GM23248 (cell line): ENCODE measurements at regions not wholly inside any gene's neighbourhood (a gene's known extent, or its start where the extent isn't known, plus 50 kb on each side); places are given as distances from the start of the nearest gene placed in this dataset.

ENCODE experiments used
- DNase-seq: peaks from one replicate; pipeline ENCODE4 v3.0.0-alpha.2; 2015
- H2AFZ ChIP-seq: fragments of 200-600 bp; sonication (generic); 2 replicates; pipeline ENCODE4 v1.6.1; 2016; ENCODE audit warnings: antibody characterized with exemption
- H3F3A ChIP-seq: fragments of 200-600 bp; sonication (generic); 2 replicates; pipeline ENCODE4 v1.6.1; 2016; ENCODE audit warnings: mild to moderate bottlenecking, antibody characterized with exemption, mixed run types; ENCODE audit not compliant: insufficient read depth
- H3K27ac ChIP-seq: fragments of 200-600 bp; sonication (generic); 2 replicates; pipeline ENCODE4 v1.5.1; 2016; ENCODE audit warnings: mild to moderate bottlenecking
- H3K27me3 ChIP-seq: fragments of 200-600 bp; sonication (generic); replicated peaks from 2 replicates; pipeline ENCODE4 v1.6.1; 2016; ENCODE audit warnings: mild to moderate bottlenecking; ENCODE audit not compliant: insufficient read depth
- H3K36me3 ChIP-seq: fragments of 200-600 bp; sonication (generic); 2 replicates; pipeline ENCODE4 v1.6.1; 2016; ENCODE audit warnings: low read depth, mild to moderate bottlenecking
- H3K4me1 ChIP-seq: fragments of 200-600 bp; sonication (generic); 2 replicates; pipeline ENCODE4 v1.6.1; 2016; ENCODE audit warnings: mild to moderate bottlenecking; ENCODE audit not compliant: insufficient read depth
- H3K4me2 ChIP-seq: fragments of 200-600 bp; sonication (generic); one replicate; pipeline ENCODE4 v1.6.1; 2016; ENCODE audit warnings: mild to moderate bottlenecking; ENCODE audit not compliant: unreplicated experiment
- H3K4me3 ChIP-seq: fragments of 200-600 bp; sonication (generic); 2 replicates; pipeline ENCODE4 v1.5.1; 2016; ENCODE audit warnings: mild to moderate bottlenecking
- H3K79me2 ChIP-seq: fragments of 200-600 bp; sonication (generic); 2 replicates; pipeline ENCODE4 v1.6.1; 2016; ENCODE audit warnings: mild to moderate bottlenecking; ENCODE audit not compliant: insufficient read depth
- H3K9ac ChIP-seq: fragments of 200-600 bp; sonication (generic); 2 replicates; pipeline ENCODE4 v1.6.1; 2016; ENCODE audit warnings: mild to moderate bottlenecking
- H3K9me2 ChIP-seq: fragments of 200-600 bp; sonication (generic); 2 replicates; pipeline ENCODE4 v1.6.1; 2016; ENCODE audit warnings: mixed run types, mild to moderate bottlenecking, moderate library complexity; ENCODE audit not compliant: insufficient read depth
- H3K9me3 ChIP-seq: fragments of 200-600 bp; sonication (generic); one replicate; pipeline ENCODE4 v1.6.1; 2017; ENCODE audit warnings: low read depth
- H4K20me1 ChIP-seq: fragments of 200-600 bp; sonication (generic); 2 replicates; pipeline ENCODE4 v1.6.0; 2016; ENCODE audit not compliant: insufficient read depth
- EZH2 ChIP-seq: fragments of 200-600 bp; sonication (generic); IDR thresholded peaks from 2 replicates; pipeline ENCODE4 v1.6.1; 2018; ENCODE audit warnings: antibody characterized with exemption, mild to moderate bottlenecking; ENCODE audit not compliant: insufficient read depth, poor library complexity, severe bottlenecking
- EZH2phosphoT487 ChIP-seq: fragments of 200-600 bp; sonication (generic); IDR thresholded peaks from 2 replicates; pipeline ENCODE4 v1.6.1; 2018; ENCODE audit warnings: antibody characterized with exemption, moderate library complexity, mild to moderate bottlenecking, low read depth; ENCODE audit not compliant: insufficient read depth
- WGBS, 2 experiments: methylation state at CpG; one replicate each; pipeline ENCODE4 v1.1.6; 2015 to 2017; ENCODE audit warnings: low lambda C conversion rate in 2 of 2, low coverage in 1 of 2; ENCODE audit errors: missing lambda C conversion rate in 2 of 2; 5-methylcytosine and 5-hydroxymethylcytosine counted together
- in situ Hi-C: fragments of 300-500 bp; cut with MboI; formaldehyde crosslinking; loops from 2 replicates; pipeline ENCODE4 v1.15.0; 2020

DNA sequence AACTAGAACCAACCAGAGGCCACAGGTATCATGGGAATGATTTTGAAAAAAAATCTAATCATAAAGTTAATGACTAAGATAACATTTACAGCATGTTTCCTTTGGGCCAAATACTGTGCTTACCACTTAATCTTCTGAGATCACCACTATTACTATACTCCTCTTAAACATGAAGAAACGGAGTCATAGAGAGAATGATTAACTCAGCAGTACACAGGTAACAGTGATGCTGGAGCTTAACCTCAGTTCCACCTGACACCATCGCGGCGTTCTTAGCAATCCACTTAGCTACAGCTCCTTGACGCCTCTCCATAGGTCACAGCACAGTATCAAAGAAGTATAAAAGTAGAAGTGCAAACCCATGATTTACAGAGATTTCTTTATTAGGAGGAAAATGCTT lies 592.6 kb upstream of the SLIT2 start:
- H4K20me1 ChIP-seq = no peaks in the 10 kb centered on the region
- no peak overlapping the region for H2AFZ ChIP-seq
- H3K9me2 ChIP-seq = no peaks in the 10 kb centered on the region
- H3K79me2 ChIP-seq = no peaks in the 10 kb centered on the region
- H3K36me3 ChIP-seq = no peaks in the 10 kb centered on the region
- no peaks in the 10 kb centered on the region for H3K9me3 ChIP-seq
- H3K27ac ChIP-seq = no peak overlapping the region
- no peaks in the 10 kb centered on the region for H3K27me3 ChIP-seq
- H3K4me2 ChIP-seq = no peak overlapping the region
- H3F3A ChIP-seq = no peaks in the 10 kb centered on the region
- no peak overlapping the region for H3K9ac ChIP-seq
- H3K4me3 ChIP-seq = no peak overlapping the region
- H3K4me1 ChIP-seq = no peaks in the 10 kb centered on the region
- no peak for DNase-seq
- 89 to 93% methylated on average over 5 of the region's 5 CpGs for WGBS, 2 experiments
- in situ Hi-C loops = no loop called here
- TF ChIP-seq EZH2phosphoT487 = no peak

DNA sequence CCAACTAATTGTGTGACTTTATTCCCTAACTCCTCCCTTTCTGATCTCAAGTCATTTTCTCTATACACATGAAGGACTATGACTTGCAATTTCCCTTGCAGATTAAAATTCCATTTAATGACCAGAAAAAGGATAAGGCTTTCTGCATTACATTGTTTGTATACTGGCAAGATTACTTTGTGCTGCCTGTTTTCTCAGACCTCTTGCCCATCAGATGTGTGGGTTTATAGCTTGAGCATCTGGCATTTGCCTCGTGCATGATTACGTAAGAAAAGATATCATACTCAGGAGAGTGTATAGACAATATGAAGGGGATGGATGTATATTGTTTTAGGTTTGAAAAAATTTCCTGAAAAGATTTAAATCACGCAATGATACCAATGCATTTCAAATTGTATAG lies 593.8 kb upstream of the SLIT2 start:
- H3K79me2 ChIP-seq = no peaks in the 10 kb centered on the region
- H3K27me3 ChIP-seq = no peaks in the 10 kb centered on the region
- H3K9me2 ChIP-seq = no peaks in the 10 kb centered on the region
- DNase-seq = no peak
- no peak overlapping the region for H3K4me2 ChIP-seq
- H3K9me3 ChIP-seq = no peaks in the 10 kb centered on the region
- no peaks in the 10 kb centered on the region for H3F3A ChIP-seq
- no peaks in the 10 kb centered on the region for H3K4me1 ChIP-seq
- in situ Hi-C loops = no loop called here
- no peak overlapping the region for H3K27ac ChIP-seq
- TF ChIP-seq EZH2 = no peak
- no peak for TF ChIP-seq EZH2phosphoT487
- no peaks in the 10 kb centered on the region for H4K20me1 ChIP-seq
- H3K4me3 ChIP-seq = no peak overlapping the region
- WGBS, 2 experiments = 80 to 86% methylated on average over 3 of the region's 3 CpGs
- no peaks in the 10 kb centered on the region for H3K36me3 ChIP-seq
- no peak overlapping the region for H2AFZ ChIP-seq
- H3K9ac ChIP-seq = no peak overlapping the region

DNA sequence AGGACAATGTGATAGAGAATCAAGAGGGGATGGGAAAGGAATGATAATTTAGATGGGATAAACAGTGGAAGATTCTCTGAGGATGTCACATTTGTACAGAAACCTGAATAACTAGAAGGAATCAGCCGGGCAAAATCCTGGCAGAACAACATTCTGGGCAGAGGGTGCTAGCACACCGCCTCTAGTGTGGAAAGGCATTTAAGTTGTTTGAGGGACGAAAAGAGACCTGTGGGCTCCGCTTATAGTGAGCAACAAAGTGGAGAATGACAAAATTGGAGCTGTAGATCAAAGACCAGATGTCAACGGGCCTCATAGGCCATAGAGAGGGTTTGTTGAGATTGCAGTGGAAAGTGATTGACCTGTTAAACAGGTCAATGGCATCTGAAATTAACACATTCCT lies 596.0 kb upstream of the SLIT2 start:
- DNase-seq = no peak
- no peaks in the 10 kb centered on the region for H3K9me2 ChIP-seq
- H4K20me1 ChIP-seq = no peaks in the 10 kb centered on the region
- no peak overlapping the region for H3K27ac ChIP-seq
- 85 to 88% methylated on average over 5 of the region's 5 CpGs for WGBS, 2 experiments
- in situ Hi-C loops = no loop called here
- H3F3A ChIP-seq = no peaks in the 10 kb centered on the region
- H3K9me3 ChIP-seq = no peaks in the 10 kb centered on the region
- H2AFZ ChIP-seq = no peak overlapping the region
- H3K36me3 ChIP-seq = no peaks in the 10 kb centered on the region
- peaks cover 9% of the 10 kb centered on the region; the same call in 1 of the 2 replicates for H3K4me1 ChIP-seq
- TF ChIP-seq EZH2phosphoT487 (no peak), EZH2 (no peak)
- no peaks in the 10 kb centered on the region for H3K79me2 ChIP-seq
- no peak overlapping the region for H3K4me3 ChIP-seq
- H3K9ac ChIP-seq = no peak overlapping the region
- H3K27me3 ChIP-seq = no peaks in the 10 kb centered on the region
- H3K4me2 ChIP-seq = no peak overlapping the region

DNA sequence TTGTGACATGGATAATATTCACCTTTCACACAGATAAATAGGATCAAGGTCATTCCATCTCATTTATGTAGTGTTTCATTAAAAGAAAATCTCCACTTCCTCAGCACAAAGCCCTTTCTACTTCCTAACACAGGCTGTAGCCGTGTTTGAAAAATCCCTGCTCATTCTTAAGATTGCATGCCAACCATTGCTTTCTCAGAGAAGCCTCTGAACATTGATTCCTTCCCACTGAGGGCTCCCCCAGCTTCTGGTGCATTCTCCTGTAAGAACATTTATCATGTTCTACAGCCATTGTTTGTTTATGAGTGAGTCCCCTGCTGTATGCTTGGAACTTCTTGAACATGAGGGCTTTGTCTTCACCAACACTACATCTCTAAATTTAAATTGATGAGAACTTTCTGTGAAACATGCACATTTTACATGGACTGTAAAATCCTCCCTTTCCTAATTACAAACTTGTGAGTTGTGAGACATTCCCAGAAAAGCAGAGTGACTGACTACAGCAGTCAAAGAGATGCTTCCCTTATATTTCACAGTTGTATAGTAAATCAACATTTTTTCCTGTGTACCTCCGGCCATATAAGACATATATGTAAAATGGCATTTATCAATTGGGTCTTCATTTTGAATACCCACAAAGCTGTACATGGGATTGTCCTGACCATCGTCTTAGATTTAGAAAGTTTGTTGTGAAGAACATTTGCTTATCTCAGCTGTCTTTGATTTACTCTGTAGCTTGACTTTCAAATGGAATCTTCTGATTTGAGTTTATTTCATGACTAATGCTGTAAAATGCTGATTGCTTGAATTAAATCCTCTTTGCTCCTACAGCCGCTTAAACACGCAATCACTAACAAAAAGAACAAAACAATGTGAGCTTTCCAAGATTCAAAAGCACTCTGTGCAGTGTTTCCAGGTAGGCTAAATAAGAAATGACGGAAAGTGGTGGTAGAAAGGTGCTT lies 600.5 kb upstream of the SLIT2 start:
- Histone ChIP-seq H3K4me3 (no peak overlapping the region), H3K4me1 (peaks cover 9% of the 10 kb centered on the region; the same call in 1 of the 2 replicates), H3F3A (no peaks in the 10 kb centered on the region), H4K20me1 (no peaks in the 10 kb centered on the region), H2AFZ (peak overlapping the region; percentile 55; the same call in 1 of the 2 replicates), H3K4me2 (peak overlapping the region; percentile 16), H3K79me2 (no peaks in the 10 kb centered on the region), H3K27ac (no peak overlapping the region), H3K9me3 (no peaks in the 10 kb centered on the region), H3K9me2 (no peaks in the 10 kb centered on the region), H3K36me3 (no peaks in the 10 kb centered on the region), H3K9ac (no peak overlapping the region), H3K27me3 (no peaks in the 10 kb centered on the region)
- peak; percentile 8 for DNase-seq
- 26 to 29% methylated on average over 6 of the region's 6 CpGs for WGBS, 2 experiments
- TF ChIP-seq EZH2 (no peak), EZH2phosphoT487 (no peak)
- in situ Hi-C loops = no loop called here
